Renal cortical epithelial cell (primary cell): ENCODE measurements at regions not wholly inside any gene's neighbourhood (a gene's known extent, or its start where the extent isn't known, plus 50 kb on each side); places are given as distances from the start of the nearest gene placed in this dataset.
A peak's percentile ranks its signal among the peaks of the same experiment; 100 is the strongest.

Experiments used
- DNase-seq: peaks from one replicate; pipeline ENCODE4 v3.0.0-alpha.2; 2011; ENCODE audit warnings: low read depth

DNA sequence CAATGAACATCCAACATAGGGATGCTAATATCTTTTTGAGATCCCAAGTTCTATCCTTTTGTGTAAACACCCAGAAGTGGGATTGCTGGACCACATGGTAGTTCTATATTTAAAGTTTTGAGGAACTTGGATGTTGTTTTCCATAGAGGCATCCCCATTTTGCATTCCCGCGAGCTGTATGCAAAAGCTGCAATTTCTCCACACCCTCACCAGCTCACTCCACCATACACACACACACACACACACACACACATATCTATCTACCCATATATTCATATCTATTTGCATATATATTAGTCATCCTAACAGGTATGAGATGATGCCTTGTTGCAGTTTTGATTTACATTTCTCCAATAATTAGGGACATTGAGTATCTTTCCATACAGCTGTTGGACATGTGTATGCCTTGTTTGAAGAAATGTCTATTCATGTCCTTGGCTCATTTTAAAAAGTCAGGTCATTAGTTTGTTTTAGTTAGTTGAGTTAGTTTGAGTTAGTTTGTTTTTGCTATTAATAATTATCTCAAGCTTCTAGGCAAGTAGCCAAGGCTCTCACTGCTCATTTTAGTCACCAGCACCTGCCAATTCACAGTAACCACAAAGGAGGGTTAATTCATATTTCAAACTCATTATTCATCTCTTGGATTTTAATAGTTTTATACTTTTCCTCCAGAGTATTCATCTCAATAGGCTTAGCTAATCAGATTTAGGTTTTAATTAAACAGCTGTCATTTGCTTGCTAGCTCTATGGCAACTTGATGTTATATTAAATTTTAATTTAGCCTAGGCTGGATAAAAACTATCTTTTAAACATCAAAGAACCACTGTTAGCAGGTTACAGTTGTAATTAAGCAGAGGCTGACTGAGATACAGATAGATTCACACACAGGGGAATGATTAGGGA, 1435.9 kb upstream of the TMEM132C start:
- DNase-seq = peak; percentile 49

DNA sequence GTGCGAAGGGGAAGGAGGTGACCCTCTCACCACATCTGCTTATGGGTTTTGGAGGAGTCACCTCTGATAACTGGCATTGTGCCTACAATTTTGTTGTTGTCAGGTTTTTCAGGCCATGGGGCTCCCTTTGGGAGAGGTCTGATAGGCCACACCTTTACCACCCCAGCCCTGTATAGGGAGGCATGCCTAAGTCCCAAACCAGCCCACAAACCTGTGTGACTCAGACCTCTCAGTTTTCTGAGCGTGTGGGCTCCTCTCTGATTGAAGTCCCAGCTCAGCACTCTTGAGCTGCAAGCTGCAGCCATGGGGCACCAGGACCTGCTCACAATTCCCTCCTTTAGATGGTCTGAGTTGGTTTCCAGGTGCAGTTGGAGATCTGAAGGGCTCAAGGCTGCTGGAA, 1429.3 kb upstream of the TMEM132C start:
- DNase-seq = no peak

DNA sequence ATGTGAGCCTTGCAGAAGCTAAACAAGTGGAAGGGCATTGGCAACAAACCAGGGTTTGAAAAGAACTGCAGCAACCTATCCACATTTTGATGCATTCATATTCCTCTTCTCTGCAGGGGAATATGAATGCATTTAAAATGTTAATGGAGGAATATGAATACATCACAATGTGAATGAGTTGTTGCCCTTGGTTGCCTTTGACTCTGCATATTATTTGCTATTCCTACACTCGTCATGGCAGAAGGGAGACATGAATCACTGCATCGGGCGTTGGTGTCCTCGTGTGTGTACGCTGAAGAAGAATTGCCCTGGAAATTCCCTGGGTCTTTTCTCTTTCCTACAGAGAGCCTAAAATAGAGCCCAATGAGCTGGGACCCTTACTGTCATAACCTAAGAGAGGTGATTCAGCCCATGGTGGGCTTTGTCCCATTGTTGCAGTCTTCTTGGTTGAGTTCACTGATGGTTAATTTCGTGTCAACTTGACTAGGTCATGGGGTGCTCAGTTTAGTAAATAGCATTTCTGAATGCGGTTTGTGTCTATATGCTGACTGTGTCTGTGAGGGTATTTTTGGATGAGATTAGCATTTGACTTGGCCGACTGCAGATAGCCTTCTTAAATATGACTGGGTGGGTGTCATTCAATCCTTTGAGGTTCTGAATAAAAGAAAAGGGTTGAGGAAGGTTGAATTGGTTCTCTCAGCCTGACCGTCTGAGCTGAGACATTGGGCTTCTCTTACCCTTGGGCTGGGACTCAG, 1422.9 kb upstream of the TMEM132C start:
- DNase-seq = no peak

DNA sequence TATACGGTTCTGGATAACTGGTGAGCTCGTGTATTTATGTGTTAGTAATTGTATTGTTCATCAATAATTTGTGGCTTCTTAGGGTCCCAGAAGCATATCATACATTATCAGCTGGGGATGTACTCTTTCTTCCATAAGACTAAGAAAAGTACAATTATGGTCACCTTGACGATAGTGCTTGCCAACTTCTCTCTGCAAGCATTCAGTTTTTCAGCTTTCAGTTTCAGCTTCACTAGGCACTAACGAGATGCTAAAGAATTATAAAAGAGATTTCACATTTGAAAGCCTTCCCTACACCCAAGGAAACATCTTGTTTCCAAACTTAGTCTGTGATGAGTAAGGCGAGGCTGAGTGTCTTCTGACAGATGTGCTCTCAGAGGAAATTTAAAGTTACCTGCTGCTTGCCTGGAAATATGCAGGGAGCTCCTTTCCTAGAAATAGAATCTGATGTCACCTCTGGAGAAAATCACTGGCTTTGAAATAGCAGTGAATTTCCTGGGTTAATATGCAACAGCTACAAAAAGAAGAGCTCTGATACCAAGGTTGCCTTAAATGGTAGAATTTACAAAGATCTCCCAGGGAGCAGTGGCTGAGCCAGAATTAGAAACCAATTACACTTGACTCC, 1419.9 kb upstream of the TMEM132C start:
- no peak for DNase-seq

DNA sequence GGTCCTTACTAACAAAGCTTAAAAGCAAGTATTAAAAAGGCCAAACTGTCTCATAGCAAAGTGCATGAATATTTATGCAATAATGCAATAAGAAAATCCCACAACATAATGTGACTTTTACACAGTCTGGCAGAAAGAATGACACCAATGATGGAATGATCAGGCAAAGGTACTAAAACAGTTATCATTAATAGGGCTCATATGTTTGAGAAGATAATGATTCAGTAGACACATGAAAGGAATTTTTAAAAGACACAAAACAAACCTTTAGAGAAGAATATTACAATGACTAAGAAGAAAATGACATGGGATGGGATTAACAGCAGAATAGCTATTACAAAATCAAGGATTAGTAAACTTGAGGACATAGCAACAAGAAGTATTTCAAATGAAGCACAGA, 1411.2 kb upstream of the TMEM132C start:
- no peak for DNase-seq

DNA sequence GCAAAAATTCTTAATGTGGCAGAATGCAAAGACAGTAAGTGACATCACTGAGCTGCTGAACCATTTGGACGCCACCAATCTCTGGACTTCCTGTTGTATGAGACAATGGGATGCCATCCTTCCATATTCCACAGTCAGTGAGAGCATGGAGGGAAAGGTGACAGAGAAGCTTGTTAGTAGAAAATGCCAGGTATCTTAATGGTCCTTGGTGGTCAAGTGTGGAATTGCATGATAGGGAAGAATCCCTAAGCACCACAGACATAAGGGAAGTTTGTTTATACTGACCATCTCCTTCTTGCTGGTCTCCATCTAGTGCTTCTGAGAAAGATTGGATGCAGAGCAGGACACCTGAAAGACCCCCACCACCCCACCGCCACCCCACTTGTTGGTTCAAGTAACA, 1410.0 kb upstream of the TMEM132C start:
- no peak for DNase-seq

DNA sequence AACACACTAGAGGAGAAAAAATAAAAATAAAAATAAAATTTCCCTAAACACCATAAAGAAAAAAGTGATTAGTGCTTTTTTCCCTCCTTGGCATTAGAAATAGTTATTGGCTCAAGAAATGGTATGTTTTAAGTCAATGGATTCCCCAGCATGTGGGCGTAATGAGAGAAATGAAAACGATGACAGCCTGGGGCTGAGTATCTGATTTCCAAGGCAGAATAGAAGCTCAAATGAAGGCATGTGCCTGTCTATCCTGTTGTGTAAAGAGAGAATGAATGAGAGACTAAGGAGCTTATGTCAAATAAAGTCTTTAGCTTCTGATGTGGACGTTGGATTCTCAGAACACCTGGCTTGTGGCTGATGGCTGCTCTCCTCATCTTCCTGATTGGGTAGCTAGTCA, 1408.4 kb upstream of the TMEM132C start:
- no peak for DNase-seq

DNA sequence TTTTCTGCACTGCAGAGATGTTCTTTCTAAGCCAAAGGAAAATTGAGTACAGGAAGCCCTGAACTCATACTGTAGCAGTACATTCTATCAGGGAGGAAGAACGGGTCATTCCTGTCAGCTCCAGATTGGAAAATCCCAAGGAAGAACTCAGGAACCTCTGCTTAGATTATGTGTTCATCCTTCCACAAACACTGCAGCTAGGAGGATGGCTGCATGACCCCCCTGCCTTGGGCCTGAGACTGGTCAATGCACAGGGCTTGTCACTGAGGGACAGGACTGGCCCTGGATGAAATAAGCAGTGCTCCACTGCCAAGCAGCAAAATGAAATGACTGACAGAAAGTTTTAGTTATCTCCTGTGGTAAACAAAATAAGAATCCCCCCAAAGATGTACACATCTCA, 1406.8 kb upstream of the TMEM132C start:
- DNase-seq = no peak

DNA sequence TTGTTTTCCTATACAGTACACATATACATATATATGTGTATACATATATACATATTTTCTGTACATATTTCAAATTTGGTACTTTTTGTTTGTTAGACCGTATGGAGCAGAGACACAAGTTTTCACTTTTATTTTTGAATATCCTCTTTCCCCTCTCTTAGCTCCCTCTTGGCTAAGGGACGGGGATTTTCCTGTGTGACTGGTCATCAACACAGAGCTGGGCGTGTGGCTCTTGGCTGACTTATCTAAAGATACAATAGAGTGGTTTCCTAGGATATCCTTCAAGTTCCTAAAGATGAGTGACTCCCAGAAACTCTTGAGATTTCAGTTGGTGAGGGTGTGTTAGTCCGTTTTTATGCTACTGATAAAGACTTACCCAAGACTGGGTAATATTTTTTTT, 1404.5 kb upstream of the TMEM132C start:
- DNase-seq = no peak

DNA sequence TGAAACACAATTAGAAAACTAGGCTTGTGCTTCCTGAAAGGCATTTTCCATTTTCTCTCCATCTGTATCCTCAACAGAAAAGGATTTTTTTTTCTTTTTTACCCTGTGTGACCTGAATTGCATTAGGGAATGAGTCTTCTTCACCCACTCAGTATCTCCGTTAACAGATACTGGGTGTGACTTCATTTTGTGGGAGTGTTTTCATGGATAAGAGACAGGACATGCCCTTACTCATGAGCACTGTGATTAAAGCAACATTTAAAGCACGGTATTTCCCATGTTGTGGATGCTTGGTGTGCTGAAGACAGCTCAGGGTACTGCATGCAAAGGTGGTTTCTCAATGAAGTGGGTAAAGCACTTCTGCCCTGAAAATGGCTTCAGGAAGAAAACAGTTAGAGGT, 1397.3 kb upstream of the TMEM132C start:
- no peak for DNase-seq

DNA sequence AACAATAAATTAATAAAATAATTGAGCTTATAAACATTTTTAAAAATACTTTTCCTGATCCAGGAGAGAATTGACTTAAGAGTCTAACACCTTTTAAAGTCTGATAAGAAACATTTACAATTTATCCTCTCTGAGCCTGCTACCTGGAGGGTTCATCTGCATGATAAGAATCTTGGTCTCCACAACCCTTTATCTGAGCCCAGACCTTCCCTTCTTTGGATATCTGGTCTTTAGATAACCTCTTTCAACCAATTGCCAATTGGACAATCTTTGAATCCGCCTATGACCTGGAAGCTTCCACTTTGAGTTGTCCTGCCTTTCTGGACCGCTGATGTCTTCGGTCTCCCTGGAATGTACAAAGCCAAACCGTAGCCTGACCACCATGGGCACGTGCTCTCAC, 1393.3 kb upstream of the TMEM132C start:
- DNase-seq = no peak

DNA sequence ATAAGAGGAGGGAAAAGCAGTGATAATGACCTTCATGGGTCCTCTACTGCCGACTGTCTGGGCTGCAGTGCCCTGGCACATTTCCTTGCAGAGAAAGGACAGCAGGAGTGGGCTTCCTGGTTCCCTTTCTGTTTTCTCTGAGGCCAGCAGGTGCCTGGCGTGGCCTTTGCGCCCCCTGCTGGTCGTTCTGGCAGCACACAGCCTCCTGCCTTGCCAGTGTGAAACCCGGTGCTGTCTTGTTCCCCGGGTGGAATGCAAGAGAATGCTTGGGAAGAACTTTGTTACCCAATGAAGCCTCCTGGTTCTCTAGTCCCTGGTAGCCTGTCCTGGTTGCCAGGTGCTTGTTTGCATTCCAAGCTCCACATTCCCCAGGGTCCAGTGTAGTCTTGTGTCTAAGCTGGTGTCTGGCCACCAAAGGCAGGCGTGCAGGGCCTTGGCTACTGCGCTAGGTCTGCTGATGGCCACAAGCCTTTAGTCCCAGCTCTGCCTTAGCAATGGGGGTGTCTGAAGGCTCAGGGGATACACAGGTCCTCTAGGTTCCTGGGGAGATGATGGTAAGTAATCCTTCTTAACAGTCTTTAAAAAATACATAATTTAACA, 1392.4 kb upstream of the TMEM132C start:
- DNase-seq = no peak

DNA sequence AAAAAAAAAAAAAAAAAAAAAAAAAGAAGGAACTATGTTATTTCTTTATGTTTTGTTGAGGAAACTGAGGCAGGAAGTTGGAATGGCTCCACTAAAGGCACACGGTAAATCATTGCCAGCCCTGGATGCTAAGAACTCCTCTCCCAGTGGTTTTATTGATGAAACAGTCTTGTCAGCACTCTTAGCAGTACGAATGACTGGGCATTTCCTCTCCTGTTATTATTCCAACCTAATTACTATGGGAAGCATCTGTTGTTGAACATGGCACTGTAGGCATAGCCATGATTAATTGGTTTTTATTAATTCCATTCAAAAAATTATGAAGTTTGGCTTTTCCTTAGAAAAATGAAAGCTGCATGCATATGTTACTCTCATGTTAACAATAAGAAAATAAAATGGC, 1387.1 kb upstream of the TMEM132C start:
- no peak for DNase-seq

DNA sequence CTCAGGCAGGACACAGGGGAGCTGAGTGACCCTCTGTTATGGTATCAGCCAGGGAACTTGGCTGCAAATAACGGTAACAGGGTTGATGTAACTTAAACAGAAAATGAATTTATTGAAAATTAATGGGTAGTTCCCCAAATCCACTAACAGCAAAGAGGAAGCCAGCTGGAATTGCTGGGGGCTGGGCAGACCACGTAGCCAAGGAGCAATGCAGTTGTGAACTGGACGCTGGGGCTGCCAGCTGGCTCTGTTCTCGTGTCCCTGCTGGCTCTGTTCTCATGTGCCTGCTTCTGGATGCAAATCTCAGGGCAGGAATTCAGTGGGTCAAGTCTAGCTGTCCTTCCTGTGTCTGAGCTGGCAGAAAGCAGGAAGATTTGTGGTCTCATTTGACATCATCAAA, 1383.3 kb upstream of the TMEM132C start:
- DNase-seq = no peak

DNA sequence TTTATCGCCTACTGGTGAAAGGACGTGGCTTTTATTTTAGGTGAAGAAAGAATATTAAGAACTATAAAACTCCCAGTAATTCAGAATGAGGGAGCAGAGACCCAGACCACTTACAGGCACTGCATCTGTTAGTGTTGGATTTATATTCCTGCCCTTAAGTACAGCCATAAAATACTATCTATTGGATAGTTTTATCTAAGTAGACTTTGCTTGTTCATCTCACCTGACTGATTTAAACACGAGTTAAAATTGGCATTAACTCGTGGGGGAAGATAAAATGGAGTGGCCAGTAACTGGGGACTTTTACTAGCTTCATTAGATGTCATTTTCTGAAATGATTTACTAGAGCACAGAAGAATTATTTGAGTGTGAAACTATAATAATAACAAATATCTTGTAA, 1377.5 kb upstream of the TMEM132C start:
- DNase-seq = no peak

DNA sequence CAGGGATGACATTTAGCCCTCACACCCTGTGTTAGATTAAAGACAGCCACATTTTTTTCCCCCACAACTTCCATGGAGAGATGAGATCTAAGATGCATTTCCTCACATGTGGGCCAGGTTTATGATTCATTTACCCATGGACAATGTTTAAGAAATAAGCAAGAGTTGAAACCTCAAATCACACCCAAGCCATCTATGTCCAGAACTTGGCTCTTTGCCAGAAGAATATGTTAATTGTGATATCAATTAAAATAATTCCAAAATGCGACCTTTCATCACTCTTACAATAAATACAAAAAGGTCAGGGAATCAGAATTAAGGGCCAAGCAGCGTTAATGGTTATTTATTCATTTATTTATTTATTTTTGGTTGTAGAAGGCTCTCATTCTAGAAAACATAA, 1376.9 kb upstream of the TMEM132C start:
- DNase-seq = no peak

DNA sequence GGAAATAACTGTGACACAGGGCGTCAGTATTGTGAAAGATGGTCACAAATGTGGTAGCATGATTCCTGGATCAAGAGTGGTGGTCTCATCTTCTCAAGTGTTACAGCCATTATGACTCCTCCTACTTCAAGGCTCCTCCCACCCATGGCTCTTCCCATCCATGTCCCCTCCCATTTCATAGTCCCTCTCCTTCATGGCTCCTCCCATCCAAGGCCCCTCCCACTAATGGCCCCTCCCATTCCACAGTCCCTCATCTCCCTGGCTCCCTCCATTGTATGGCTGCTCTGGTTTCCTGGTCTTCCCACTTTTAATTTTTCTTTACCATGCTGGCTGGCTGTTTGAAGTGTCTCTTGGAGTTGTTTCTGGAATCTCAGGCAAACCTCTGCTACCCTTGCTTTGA, 1375.2 kb upstream of the TMEM132C start:
- DNase-seq = no peak

DNA sequence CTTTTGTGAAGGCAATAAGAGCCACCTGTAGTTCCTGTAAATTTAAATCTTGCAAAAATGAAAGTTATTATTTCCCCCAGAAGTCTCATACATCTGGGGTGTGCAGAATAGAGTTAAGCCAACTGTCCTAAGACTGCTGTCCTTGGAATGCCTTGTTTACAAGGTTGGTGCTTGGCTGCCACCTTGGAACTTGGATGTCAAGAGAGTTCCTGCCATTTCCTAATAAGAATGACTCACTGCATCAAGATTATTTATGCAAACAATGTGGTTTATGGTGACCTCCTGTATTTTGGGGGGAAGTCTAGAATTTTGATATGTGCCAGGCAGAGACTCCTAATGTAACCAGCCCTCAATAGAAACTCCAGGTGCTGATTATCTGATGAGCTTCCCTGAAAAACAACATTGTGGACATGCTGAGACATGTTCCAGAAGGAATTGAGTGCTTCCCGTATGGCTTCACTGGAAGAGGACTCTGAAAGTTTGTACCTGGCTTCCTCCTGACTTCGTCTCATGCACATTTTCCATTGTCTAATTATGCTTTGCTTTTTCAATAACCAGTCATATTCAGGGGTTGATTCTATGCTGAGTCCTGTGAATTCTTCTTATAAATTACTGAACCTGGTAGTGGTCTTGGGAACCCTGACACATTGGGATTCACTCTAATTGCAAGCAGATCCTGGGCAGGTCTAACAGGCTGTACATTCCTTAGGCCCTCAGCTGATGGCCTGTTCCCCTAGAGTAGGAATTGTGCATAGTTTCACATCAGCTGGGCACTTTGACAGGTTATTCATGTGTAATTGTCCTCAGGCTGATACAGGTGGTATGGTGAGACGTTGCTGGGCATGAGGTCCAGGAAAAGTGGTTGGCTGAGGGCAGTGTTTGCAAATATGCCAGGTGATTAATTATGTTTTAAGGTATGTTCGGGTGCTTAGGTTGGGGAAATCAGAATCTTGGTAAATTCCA, 1370.7 kb upstream of the TMEM132C start:
- DNase-seq = no peak

DNA sequence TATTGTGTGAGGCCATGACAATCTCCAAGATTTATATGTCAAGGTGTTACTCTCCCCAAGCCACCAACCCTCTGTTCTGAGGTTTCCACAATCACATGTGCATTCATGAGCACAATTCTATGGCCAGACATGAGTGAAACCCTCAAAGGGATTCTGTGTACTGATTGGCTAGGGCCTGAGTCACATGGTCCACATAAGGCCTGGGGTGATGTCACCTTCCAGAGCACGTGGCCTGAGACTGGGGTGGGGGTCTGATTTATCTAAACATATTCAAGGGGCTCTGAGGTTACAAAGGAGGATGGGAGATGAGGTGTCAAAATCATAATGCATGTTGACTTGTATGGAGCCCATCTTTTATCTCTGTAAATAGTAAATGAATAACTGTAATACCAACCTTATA, 1369.9 kb upstream of the TMEM132C start:
- DNase-seq = no peak

DNA sequence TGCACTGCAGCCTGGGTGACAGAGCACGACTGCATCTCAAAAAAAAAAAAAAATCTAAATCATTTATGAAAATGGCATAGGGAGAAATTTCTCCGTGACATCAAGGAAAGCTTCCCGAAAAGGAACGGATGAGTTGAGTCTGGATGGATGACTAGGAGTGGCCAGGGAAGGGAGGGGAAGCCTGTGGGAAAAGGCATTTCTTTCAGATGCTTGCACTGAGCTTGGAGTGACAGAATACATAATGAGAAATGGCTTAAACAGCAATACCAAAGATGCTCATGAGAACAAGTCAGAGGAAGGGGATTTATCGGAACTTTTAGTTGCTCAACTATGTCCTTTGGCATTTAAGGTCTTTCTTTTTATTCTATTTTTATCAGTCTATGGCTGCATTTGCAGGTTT, 1369.2 kb upstream of the TMEM132C start:
- DNase-seq = no peak

DNA sequence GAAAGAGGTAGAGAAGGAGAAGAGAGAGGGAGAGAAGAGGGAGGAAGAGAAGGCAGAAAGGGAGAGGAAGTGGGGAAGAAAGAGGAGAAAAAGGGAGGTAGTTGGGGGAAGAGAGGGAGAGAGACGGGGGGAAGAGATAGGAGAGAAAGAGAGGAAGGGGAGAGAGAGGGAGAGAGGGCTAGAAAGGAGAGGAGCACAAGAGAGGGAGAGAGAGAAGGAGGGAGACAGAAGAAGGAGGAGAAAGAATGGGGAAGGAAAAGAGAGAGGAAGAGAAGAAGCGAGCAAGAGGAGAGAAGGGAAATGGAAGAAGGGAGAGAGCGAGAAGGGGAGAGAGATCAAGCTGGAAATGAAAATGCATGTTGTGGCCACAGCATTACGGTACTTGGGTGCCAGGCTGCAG, 1368.4 kb upstream of the TMEM132C start:
- no peak for DNase-seq
